ENCODE measurements at regions not wholly inside any gene's neighbourhood (a gene's known extent, or its start where the extent isn't known, plus 50 kb on each side); places are given as distances from the start of the nearest gene placed in this dataset.
"Not testable (repeated sequence)": the region's sequence is repeated elsewhere in the genome, so short reads cannot be mapped to it uniquely, and the experiment has no call there.

DNA sequence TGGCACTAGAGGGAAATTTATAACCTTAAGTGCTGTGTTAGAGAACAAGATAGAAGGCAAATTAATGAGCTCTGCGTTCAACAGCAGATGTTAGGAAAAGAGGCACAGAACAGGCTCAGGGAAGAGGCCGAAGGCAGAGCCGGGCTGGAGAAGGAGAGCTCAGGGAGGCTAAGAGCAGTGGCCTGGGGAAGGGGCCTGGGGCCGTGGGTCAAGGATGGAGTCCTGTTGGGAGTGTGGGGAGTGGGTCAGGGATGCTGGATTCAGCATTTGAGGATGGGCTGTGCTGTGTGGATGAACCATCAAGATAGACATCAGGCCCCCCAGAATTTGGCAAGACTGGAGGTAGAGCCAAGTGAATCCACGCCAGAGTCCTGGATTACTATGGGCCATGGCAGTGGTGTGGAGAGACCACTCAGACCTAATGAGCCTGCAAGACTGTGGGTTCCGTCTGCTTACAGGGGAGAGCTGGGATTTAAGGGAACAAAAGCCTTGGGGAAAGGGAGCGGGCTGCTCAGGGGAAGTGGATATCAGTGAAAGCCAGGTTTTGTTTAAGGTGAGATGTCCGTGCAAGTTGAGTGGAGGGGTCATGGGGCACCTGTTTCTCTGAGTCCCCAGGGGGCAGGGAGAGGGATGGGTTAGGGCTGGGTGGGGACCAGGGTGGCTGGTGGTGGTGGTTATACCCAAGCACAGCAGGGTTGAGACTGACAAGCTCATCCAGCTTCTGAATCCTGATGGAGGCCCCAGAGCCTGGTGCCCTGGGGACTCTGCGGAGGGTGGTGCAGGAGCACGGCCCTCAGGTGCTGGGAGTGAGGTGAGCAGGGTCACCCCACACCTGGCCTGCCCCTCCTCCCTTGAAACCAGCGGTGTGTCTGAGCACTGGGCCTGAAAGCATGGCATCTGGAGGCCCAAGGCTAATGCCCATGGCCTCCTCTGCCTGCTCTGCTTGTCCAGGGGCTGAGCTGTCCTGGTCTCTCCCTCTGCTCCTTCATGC, 101.7 kb downstream of the BMS1 start:
- no peak for DNase-seq

DNA sequence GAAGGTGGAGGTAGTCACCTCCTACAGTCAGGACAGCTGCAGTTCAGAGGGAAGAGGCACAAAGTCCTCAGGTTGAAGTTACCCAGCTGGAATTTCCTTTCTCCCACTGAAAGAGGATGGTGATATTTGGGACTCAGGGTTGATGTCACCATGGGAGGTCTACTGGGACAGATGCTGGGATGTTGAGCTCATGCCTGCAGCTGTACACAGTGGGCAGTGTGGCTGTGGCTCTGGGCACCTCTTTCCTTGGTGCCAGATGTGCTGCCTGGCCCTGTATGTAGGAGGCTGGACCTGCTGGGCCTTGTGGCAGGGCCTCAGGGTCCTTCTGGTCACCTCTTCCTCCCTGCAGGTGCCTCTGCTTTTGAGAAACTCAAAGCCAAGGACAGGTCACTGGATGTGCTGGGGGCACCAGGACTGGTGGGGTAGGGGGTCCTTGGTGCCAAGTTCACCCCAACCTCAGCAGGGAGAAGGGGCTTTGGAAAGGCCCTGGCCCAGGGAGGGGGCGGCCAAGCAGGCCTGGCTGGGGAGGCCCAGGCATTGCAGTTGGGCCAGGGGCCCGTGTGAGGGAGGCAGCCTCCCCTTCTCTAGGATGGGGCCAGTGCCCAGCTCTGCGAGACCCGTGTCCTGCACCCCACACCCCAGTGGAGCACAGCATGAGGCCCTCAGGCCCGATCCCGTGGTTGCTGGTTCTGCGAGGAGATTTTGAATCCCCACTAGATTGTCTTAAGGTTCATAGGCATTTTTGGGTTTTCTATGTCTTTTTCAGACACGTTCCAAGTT, 103.1 kb downstream of the BMS1 start:
- no peak for DNase-seq

DNA sequence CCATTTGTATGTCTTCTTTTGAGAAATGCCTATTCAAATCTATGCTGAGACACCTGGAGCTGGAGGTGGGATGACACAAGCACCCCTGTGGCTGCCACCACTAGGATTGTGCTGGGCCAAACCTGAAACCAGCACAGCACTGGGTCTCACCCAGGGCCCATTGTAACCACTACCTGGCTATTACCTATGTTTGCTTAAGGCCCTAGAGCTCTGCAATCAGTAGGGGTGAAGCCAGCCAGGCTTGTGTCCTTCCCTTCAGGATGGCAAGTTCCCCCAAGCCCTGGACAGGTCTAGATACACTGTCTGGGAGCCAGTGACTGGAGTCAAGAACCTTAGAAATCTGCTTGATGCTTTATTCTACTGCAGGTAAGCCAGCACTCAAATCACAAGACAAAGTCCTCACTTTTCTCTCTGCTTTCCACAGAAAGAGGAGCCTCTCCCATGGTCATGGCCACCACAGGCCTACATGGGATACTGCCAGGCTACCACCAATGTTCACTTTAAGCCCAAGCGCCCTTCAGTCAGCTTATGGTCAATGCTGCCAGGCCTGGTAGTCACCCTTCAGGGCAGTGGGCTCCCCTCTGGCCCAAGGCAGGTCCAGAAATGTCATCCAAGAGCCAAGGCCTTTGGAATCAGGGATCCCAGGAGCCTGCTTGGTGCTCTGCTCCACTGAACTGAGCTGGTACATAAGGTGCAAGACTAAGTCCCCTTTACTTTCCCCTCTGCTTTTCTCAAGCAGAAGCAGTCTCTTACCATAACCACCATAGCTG, 105.3 kb downstream of the BMS1 start:
- no peak for DNase-seq

DNA sequence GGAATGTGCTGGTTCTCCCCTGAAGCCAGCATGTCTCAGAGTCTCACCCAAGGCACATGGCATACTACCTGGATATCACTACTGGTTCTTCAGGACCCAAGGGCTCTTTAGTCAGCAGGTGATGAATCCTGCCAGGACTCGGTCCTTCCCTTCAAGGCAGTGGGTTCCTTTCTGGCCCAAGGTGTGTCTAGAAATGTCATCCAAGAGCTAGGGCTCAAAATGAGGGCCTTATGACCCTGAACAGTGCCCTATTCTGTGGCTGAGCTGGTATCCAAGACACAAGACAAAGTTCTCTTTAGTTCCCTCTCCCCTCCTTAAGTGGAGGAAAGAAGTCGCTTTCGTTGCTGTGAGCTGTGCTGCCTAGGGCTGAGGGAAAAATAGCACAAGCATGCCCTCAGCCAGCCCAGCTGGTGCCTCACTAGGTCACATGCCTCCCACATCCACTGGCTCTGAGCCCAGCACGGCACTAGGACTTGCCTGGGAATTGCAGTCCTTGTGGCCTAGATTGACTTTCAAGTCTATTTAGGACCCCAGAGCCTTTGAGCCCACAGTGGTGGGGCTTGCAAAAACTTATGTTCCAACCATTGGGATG, 106.0 kb downstream of the BMS1 start:
- DNase-seq = no peak

DNA sequence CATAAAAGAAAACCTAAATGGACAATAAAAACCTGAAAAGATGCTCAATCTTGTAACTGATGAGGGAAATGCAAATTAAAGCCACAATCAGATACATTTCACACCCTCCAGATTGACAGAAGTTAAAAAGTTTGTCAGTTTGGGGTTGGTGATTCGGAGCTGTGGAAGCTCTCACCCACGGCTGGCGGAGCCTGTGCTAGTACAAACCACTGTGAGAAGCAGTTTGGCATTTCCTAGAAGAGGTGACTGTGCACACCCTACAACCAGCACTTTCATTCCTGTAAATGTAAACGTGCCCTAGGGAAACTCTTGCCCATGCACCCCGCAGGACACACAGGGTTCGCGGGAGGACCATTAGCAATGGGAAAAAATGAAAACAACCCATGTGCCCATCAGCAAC, 114.1 kb downstream of the BMS1 start:
- no peak for DNase-seq

DNA sequence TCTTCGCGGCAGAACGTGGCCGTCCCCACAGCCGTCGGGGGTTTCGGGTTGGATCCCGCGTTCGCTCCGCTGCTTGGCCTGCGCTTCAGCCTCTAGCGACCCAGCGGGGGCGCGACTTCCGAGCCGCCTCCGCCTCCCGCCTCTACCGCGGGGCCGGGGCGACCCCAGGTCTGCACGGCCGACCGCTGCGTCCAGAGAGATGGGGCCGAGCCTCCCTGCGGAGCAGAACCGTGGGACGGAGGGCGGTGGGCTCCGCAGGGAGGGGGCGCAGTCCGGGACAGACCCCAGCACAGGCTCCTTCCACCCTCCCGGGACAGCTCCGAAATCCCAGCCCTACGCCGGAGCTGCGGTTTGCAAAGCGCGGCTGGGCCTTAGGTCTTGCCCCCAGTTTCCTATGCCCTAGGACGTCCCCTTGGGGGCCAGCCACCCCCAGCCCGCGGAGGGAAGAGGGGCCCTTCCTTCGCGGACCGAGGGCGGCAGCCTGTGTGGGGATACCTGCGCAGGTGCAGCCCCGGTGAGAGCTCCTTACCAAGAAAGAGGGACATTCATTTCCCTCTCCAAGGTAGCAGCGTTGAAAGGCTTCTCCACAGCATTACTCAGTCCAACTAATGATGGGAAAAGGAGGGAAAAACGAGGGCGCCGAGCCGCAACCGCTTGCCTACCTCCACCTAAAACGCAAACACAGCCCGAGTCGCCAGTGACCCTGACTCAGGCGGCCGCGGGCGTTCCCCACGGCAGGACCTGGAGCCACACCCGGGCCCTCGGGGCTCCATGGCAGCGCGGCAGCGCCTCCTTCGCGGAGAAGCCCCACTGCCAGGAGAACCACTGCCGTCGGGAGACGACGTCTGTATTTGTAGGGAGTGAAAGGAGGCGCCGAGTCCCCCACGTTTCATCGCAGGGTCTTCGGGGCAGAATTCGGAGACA, 115.7 kb downstream of the BMS1 start:
- DNase-seq = no peak

DNA sequence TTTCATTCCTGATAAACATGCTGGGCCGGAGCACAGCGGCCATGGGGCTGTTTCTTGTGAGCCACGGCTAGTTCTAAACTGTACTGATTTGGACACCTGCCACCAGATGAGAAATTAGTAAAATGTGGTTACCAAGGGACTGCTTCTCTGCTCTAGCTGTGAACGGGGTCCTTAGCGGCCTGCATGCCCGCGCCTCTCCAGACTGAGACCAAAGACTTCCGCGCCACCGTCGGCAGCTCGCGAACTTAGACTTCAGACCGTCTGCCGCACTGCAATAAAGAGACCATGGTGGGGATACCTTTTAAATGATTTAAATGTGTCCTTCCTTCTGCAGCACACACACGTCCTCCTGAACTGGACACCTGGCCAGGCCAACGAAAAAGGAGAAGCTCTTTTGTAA, 116.4 kb downstream of the BMS1 start:
- no peak for DNase-seq

DNA sequence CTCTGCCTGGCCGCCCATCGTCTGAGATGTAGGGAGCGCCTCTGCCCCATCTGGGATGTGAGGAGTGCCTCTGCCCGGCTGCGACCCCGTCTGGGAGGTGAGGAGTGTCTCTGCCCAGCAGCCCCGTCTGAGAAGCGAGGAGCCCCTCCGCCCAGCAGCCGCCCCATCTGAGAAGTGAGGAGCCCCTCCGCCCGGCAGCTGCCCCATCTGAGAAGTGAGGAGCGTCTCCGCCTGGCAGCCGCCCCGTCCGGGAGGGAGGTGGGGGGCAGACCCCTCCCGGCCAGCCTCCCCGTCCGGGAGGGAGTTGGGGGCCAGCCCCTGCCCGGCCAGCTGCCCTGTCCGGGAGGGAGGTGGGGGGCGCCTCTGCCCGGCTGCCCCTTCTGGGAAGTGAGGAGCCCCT, 117.8 kb downstream of the BMS1 start:
- DNase-seq = not testable (repeated sequence)

DNA sequence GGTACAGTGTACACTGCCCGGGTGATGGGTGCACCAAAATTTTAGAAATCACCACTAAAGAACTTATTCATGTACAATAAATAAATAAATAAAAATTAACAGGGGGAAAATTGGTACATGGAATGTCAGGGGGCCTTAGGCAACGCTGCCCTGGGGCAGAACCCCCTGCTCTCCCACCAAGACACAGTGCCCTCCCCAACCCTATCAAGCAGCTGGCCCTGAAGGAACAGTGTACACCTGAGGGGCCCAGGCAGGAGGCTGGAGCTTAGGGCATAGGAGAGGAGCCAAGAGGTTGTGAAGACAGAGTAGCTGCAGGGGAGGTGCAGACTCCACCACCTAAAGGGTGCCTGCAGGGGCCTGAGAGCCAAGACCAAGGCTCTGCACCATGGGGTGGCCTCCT, 128.8 kb downstream of the BMS1 start:
- DNase-seq = no peak

DNA sequence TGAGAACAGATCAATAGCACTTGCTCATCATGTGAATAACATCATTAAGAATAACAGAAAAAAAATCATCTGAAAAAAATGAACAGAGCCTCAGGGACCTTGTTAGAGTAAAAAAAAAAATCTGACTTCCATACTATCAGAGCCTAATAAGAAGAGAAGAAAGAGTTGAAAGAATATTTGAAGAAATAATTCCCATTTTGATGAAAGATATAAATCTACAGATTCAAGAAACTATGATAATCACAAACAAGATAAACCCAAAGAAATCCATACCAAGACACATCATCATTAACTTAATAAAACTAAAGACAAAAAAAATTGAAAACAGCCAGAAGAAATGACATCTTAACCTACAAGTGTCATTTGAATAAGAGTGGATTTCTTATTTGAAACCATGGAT, 134.4 kb downstream of the BMS1 start:
- DNase-seq = no peak

DNA sequence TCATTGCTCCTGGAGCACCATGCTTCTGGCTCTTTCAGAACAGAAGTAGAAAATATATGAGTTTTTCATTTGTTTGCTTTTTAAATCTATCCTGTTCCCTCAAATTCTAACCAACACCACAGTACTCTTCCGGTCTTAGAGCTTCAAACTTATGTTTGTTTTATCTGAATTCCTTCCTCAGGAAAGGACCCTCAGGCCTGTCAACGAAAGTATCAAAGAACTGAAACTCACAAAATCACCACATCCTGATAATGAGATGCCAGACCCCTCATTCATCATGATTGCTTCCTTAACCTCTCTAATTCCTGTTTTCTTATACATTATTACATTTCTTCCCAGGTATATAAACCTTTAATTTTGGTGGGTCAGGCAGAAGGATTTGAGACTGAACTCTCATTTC, 135.2 kb downstream of the BMS1 start:
- DNase-seq = no peak

DNA sequence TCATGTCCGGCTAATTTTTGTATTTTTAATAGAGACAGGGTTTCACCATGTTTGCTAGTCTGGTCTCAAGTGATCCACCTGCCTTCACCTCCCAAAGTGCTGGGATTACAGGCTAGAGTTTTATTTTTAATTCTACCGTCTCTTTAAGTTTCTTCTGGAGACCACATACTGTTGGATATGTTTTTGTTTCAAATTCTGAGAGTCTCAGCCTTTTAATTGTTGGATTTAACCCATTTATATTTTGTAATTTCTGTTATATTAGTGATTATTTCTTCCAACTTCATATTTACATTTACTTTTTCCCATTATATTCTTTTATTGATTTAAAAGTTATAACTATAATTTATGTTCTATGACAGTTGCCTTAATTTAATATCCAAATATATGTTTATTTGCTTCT, 139.4 kb downstream of the BMS1 start:
- DNase-seq = no peak

DNA sequence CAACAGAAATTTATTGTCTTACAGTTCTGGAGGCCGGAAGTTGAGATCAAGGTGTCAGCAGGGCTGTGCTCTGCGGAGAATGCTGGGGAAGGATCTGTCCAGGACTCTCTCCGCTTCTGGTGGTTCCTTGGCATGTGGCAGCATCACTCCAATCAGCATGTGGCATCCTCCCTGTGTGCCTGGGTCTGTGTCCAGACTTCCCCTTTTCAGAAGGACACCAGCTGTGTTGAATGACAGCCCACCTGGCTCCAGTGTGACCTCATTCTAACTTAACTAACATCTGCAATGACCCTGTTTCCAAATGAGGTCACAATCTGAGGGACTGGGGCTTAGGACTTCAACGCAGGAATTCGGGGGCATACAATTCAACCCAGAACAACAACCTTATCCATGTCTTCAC, 141.9 kb downstream of the BMS1 start:
- no peak for DNase-seq

DNA sequence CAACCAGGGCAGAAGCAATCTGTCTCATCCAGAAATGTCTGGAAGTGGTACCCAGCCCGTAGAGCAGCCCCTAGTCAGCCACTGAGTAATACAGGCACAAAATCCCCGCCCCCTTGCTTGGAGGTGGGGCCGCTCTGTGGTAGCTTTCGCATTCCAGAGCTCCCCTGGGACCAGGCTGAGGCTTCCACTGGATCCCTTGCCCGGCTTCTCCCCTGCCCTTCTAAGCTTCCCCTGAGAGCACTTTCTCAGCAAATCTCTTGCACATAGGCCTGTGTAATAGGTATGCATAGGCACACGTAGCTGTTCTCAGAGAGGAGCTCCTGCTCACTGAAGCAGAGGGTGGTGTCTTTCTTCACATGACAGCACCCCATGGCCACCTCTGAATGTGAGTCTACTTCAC, 144.2 kb downstream of the BMS1 start:
- DNase-seq = no peak

DNA sequence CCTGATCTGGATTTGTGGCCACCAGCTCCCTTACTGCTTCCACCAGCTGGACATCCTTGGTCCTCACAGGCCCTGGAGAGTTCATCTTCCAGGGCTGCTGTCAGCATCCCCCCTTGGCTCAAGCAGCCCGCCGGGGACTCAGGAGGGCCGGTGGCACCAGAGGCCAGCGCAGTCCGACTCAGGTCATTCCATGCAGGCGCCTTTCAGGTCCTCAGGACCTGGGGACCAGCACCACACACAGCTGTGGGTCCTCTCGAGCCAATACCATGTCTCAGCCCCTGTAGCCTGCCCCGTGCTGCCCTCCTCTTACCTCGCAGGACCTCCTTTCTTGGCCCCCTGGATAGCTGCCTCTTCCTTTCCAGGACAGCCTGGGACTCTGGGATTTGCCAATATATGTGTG, 145.5 kb downstream of the BMS1 start:
- DNase-seq = no peak

DNA sequence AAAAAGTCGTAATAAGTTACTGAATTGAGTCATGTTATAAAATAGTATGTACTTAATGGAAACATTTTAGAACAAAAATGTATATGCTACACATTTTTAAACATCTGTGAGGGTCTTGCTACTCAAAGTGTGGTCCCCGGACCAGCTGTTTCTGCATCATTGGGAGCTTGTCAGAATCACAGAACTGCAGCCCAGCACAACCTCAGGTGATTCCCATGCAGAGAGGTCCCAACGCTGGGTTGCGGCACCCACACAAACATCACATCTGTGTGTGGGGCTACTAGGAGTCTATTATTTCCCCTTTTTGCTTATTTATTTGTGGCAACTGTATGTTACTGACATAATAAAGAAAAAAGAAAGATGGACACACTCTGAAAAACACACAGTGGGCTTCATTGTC, 146.6 kb downstream of the BMS1 start:
- DNase-seq = no peak

DNA sequence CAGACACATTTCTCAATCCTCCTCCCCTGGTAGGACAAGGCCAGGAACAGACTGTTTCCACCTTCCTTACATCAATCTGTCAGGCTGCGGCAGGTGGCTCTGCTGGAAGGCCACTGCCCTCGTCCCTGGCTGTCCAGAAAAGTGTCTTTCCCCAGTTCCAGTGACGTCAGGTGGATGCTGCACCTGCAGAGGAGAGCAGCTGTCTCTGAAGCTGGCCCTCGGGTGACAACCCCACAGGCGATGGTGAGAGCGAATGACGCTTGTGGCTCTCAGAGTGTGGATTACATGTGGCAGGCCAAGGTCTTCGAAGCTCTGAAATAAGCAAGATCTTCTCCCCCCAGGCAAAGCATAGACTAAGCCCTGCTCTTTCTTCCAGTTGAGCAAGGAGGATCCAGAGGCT, 146.9 kb upstream of the RET start:
- DNase-seq = no peak

DNA sequence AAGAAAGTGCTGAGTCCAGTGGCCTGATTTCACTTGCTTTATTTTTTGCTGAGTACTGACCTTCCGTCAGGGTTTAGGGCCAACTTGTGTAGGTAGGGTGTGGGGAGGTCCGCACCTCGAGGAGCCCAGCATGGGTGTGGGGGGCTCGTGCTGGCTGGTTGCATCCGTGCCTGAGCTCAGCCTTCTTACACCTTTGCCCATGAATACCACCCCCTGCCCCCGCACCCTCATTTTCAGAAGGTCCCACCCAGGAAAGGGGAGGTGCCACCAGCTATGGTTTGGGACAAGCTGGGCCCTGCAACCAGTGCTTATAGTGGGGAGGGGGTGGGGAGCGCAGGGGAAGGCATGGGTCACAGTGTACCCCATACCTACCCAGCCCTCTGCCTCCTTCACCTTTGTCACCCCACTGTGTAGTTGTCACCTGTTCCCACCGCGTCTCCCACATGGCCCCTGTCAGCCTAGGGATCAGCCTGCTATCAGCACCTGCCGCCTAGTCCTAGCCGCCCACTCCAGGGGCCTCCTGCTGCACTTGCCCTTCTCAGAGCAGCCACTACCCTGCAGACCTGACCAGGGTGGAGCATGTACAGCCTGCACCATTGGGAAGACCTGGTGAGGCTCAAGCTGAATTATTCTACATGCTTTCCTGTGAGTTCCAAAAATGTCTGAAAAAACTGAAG, 146.2 kb upstream of the RET start:
- no peak for DNase-seq

DNA sequence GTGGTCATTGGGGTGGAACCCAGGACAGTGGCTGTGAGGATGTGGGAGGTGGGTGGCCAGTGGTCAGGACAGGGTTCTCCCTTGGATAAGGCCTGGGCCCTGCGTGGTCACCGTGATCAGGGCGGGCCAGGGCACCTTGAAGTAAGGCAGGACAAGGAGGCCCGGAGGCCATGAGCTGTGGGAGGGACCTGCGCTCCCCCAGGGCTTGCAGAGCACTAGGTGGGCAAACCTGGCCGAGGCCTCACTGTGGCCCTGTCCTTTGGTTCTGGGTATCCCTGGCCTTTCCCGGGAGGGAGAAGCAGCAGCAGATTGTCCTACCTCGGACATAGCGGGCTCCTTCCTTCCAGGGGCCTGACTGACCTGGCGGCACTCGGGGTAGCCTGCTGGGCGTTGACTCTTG, 144.8 kb upstream of the RET start:
- DNase-seq = no peak

DNA sequence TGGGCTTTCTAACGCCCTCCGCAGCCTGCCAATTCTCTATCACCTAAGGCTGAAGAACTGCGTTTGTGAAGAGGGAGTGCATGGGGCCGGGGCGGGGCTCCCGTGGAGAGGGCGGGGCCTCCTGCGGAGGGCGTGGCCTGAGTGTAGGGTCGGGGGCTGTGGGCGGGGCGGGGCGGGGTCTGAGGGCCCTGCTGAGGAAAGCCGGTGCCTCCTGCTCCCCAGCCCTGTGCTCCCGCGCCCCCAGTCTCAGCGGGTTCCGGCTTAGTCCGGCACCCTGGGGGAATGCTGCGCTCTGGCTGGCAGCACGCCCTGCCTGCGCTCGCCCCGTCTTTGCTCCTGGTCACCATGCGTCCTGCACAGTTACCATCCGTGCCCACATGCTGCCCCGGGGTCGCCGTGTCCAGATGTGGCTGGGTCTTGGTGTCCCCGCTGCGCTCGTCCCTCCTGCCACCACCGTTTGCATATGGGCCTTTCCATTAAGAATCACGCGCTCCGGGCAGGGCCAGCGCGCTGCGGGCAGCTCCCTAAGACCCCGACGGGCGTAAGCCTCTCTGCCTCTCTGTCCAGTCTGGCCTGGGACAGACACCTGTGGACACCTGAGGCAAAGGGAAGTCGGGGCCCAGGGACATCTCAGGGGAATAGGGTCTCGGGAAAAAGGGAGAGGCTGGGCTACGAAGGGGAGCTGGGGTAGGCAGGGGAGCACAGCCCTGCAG, 144.0 kb upstream of the RET start:
- peak; percentile 49 to 56 for DNase-seq

Data from CD4-positive, alpha-beta T cell treated with Interferon alpha-2 for 1 hour (primary cell).